Cardiac muscle cell (in vitro differentiated cells and primary cell): ENCODE measurements at regions not wholly inside any gene's neighbourhood (a gene's known extent, or its start where the extent isn't known, plus 50 kb on each side); places are given as distances from the start of the nearest gene placed in this dataset.

Experiments used
- DNase-seq, 2 donors: peaks; one replicate each; pipeline versions ENCODE4 v3.0.0 to v3.0.0-alpha.2; 2010 to 2017; ENCODE audit warnings: low read depth in 1 of 2, low spot score in 1 of 2
- H3K27ac ChIP-seq: fragments of 200-600 bp; sonication (generic); 2 replicates; pipeline ENCODE4 v1.5.1; 2016
- H3K27me3 ChIP-seq: fragments of 200-600 bp; sonication (generic); 2 replicates; pipeline ENCODE4 v1.6.0; 2016; ENCODE audit warnings: control low read depth
- H3K36me3 ChIP-seq: fragments of 200-600 bp; sonication (generic); 2 replicates; pipeline ENCODE4 v1.5.1; 2016; ENCODE audit warnings: control low read depth
- H3K4me1 ChIP-seq: fragments of 200-600 bp; sonication (generic); 2 replicates; pipeline ENCODE4 v1.8.1; 2017; ENCODE audit warnings: low read depth, mild to moderate bottlenecking, mixed run types
- H3K4me3 ChIP-seq: fragments of 200-600 bp; sonication (generic); 2 replicates; pipeline ENCODE4 v1.5.1; 2016; ENCODE audit warnings: mild to moderate bottlenecking
- H3K9me3 ChIP-seq: fragments of 200-600 bp; sonication (generic); 2 replicates; pipeline ENCODE4 v1.5.1; 2017; ENCODE audit warnings: low read depth, mild to moderate bottlenecking, control low read depth
- CTCF ChIP-seq: IDR thresholded peaks from 2 replicates; pipeline ENCODE4 v1.5.1; 2012; ENCODE audit warnings: low read depth, mild to moderate bottlenecking, low read length

- TF ChIP-seq CTCF = no peak
- H3K4me3 ChIP-seq = no peak overlapping the region
- no peak overlapping the region for H3K27ac ChIP-seq
- H3K9me3 ChIP-seq = no peaks in the 10 kb centered on the region
- peak in 1 of 2 donors; percentile 91 for DNase-seq
- H3K36me3 ChIP-seq = no peaks in the 10 kb centered on the region
- no peaks in the 10 kb centered on the region for H3K27me3 ChIP-seq
- H3K4me1 ChIP-seq = no peaks in the 10 kb centered on the region
Observed at GRCh38 chr5:77139001-77139400, 51.9 kb upstream of the ZBED3 start.
